ENCODE measurements at regions not wholly inside any gene's neighbourhood (a gene's known extent, or its start where the extent isn't known, plus 50 kb on each side); places are given as distances from the start of the nearest gene placed in this dataset.
"Not testable (repeated sequence)": the region's sequence is repeated elsewhere in the genome, so short reads cannot be mapped to it uniquely, and the experiment has no call there.

DNA sequence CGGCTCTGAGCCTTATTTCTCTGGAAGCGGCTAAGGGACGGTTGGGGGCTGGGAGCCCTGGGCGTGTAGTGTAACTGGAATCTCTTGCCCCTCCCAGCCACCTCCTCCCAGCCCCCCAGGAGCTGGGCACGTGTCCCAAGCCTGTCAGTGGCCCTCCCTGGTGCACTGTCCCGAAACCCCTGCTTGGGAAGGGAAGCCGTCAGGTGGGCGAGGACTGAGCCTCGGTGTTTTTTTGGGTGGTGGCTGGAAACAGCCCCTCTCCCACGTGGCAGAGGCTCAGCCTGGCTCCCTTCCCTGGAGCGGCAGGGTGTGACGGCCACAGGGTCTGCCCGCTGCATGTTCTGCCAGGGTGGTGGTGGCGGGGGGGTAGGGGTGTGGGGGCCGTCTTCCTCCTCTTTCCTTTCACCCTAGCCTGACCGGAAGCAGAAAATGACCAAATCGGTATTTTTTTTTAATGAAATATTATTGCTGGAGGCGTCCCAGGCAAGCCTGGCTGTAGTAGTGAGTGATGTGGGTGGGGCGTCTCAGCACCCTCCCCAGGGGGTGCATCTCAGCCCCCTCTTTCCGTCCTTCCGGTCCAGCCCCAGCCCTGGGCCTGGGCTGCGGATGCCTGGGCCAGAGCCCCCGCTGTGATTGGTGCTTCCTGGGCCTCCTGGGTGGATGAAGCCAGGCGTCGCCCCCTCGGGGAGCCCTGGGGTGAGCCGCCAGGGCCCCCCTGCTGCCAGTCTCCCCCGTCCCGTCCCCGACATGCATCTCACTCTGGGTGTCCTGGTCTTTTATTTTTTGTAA lies 58.8 kb upstream of the GOLGA8A start:
- H3K4me3 ChIP-seq (ENCODE audit: low read length), result no peak overlapping the region
- DNase-seq (ENCODE audit: low read depth), result no peak
- TF ChIP-seq, protein P1, sequence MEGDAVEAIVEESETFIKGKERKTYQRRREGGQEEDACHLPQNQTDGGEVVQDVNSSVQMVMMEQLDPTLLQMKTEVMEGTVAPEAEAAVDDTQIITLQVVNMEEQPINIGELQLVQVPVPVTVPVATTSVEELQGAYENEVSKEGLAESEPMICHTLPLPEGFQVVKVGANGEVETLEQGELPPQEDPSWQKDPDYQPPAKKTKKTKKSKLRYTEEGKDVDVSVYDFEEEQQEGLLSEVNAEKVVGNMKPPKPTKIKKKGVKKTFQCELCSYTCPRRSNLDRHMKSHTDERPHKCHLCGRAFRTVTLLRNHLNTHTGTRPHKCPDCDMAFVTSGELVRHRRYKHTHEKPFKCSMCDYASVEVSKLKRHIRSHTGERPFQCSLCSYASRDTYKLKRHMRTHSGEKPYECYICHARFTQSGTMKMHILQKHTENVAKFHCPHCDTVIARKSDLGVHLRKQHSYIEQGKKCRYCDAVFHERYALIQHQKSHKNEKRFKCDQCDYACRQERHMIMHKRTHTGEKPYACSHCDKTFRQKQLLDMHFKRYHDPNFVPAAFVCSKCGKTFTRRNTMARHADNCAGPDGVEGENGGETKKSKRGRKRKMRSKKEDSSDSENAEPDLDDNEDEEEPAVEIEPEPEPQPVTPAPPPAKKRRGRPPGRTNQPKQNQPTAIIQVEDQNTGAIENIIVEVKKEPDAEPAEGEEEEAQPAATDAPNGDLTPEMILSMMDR (conservative IDR thresholded peaks at IDR 0.05; ENCODE audit: low read depth, low read length), result no peak

DNA sequence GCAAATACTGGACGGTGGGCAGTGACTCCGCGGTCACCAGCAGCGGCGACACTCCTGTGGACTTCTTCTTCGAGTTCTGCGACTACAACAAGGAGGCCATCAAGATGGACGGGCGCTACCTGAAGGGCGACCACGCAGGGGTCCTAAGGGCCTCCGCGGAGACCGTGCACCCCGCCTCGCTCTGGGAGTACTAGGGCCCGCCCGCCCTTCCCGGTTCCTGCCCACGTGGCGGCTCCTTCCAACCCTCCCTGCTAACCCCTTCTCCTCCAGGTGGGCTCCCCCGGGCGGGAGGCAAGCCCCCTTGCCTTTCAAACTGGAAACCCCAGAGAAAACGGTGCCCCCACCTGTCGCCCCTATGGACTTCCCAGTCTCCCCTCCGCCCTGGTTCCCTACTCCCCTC lies 58.1 kb upstream of the GOLGA8A start:
- not testable (repeated sequence) for DNase-seq (ENCODE audit: low read depth); H3K4me3 ChIP-seq (ENCODE audit: low read length)

DNA sequence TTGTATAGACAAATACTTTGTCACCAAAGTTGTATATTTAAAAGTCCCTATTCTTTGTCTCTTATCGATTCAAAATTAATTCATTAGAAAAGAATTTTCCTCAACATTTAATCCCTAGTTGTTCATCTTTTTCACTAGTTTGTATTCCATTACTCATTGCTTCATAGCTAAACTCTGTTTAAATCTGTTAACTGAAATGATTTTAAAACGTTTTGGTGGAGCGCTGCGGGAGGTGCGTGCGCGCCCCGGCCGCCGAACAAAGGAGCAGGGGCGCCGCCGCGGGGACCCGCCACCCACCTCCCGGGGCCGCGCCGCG lies 56.4 kb upstream of the GOLGA8A start:
- TF ChIP-seq, protein P1 (conservative IDR thresholded peaks at IDR 0.05; ENCODE audit: low read depth, low read length), result no peak
- no peak for DNase-seq (ENCODE audit: low read depth)
- H3K4me3 ChIP-seq (ENCODE audit: low read length), result no peak overlapping the region

DNA sequence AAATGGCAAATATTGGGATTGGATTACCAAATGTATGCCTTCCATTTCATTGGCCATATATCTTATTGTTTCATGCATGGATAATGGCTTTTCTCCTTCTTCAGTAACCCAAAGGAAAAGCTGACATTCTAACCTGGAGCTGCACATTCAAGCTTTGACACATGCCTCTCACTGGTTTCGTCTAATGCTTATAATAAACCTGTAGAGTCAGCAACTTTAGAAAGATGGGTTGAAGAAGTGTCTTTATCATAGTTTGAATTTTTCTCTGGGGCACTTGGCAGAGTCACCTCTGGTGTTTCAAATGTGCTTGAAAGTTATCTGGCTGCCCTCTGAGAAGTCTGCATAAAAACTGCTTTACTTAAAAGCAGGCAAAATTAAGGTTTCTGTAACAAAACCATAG lies 55.4 kb upstream of the GOLGA8A start:
- DNase-seq (ENCODE audit: low read depth), result no peak
- TF ChIP-seq, protein P1 (conservative IDR thresholded peaks at IDR 0.05; ENCODE audit: low read depth, low read length), result no peak
- no peak overlapping the region for H3K4me3 ChIP-seq (ENCODE audit: low read length)

DNA sequence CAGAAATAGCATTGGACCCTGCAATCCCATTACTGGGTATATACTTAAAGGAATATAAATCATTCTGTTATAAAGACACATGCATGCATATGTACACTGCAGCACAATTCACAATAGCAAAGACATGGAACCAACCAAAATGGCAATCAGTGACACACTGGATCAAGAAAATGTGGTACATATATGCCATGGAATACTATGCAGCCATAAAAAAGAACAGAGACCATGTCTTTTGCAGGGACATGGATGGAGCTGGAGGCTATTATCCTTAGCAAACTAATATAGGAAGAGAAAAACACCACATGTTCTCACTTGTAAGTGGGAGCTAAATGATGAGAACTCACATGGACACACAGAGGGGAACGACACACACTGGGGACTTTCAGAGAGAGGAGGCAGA lies 53.9 kb upstream of the GOLGA8A start:
- H3K4me3 ChIP-seq (ENCODE audit: low read length); DNase-seq (ENCODE audit: low read depth): not testable (repeated sequence)

DNA sequence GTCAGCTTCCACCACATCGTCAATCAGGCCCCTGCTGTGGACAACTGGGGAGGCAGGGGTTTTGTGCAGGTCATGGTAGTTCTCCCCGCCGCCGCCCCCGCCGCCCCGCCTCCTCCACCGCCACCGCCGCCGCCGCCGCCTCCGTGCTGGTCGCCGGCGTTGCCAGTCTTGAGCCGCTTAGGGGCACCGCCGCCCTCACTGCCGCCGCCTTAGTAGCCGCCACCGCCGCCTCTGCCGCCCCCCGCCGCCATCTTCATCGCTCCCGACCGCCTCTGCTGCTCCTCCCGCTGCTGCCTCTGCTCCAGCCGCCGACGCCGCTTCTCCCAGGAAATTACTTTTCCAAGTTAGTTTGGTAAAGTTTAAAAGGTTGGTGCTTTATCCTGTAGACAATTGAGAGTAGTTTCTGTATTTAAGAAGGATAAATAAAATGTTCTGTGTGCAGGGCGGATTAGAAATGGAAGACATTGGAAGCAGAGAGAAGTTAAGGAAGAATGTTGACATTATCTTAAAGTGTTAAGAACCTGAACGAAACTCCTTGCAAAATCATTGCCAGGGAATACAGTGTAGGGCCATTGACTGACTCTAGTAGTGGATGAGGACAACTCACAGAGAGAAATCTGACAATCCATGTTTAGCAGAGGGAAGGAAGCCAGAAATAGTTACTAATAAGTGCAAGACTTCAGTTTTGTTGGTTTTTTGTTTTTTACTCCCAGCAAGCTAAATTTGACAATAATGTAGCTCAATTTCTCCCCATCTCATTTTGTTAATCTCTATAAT lies 53.0 kb upstream of the GOLGA8A start:
- no peak for DNase-seq (ENCODE audit: low read depth)
- TF ChIP-seq, protein P1 (conservative IDR thresholded peaks at IDR 0.05; ENCODE audit: low read depth, low read length), result no peak

DNA sequence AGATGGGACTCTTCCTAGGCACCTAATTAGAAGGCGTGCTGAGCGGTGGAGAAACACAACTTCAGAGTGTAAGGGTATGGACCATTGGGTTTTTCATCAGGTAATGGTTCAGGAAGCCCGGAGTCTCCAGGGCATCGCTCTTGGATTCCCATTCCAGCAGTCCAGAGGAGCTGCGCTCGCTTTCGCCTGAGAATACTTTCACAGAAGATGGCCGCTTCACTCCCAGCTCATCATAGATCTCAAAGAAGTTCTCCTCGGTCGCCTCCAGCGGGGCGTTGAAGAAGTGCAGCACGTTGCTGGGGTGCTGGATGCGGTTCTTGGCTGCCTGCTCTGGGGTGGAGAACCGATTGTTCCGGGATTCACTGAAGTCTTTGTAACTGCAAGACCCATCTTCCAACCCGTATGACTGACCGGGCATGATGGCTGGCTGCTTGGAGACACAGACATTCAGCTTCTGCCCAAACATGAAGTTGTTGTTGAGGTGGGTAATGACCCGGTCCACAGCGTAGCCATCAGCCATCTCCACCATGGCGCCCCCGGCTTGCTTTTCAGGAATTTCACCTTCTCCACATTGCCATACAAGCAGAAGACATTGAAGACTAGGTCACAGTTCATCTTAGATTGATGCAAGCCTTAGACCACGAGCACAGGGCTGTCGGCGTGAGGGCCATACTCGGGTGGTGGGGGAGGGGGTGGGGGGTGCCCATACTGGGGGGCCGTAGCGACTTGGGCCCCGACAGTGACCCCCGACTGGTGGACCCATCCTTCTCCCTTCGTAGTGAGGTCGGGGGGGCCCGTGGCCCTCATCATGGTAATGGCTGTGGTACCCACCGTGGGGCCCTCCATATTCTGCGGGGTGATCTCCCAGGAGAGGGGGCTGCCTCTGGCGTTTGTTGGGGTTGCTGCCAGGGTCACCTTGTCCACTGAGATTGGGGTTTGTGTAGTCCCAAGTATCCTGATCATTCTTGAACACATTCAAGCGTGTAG lies 51.7 kb upstream of the GOLGA8A start:
- H3K4me3 ChIP-seq (ENCODE audit: low read length); DNase-seq (ENCODE audit: low read depth): not testable (repeated sequence)

More for the DNA sequence above, 53.0 kb upstream of the GOLGA8A start:
- peak overlapping the region; percentile 26 for H3K4me3 ChIP-seq (ENCODE audit: low read length)
